ENCODE measurements at regions not wholly inside any gene's neighbourhood (a gene's known extent, or its start where the extent isn't known, plus 50 kb on each side); places are given as distances from the start of the nearest gene placed in this dataset.
"Not testable (repeated sequence)": the region's sequence is repeated elsewhere in the genome, so short reads cannot be mapped to it uniquely, and the experiment has no call there.

GRCh38 chr6:30814146-30815040, 69.9 kb upstream of the DDR1 start:
- intact Hi-C loops (cut with micrococcal nuclease; ENCODE audit: unreplicated experiment), result no loop called here
- H2AFZ ChIP-seq (ENCODE audit: low read length), result no peak overlapping the region
- POLR2A ChIA-PET, result no interaction called here

GRCh38 chr6:30813631-30814145, 69.3 kb upstream of the IER3 start:
- Histone ChIP-seq H3K9me2 (ENCODE audit: insufficient read depth, low read length) (no peaks in the 10 kb centered on the region), H3K4me1 (ENCODE audit: insufficient read depth, low read length, poor library complexity, severe bottlenecking) (peaks cover 42% of the 10 kb centered on the region), H3K4me3 (ENCODE audit: low read depth, low read length, poor library complexity, severe bottlenecking) (no peak overlapping the region), H3K36me3 (ENCODE audit: insufficient read depth, low read length) (no peaks in the 10 kb centered on the region), H3K9me3 (ENCODE audit: low read length) (no peaks in the 10 kb centered on the region), H4K20me1 (ENCODE audit: insufficient read depth, low read length) (no peaks in the 10 kb centered on the region), H3K79me2 (ENCODE audit: insufficient read depth, low read depth, low read length) (no peaks in the 10 kb centered on the region), H3K27ac (ENCODE audit: low read depth, low read length, poor library complexity, severe bottlenecking) (no peak overlapping the region), H3K4me2 (ENCODE audit: low read length) (no peak overlapping the region), H2AFZ (ENCODE audit: low read length) (no peak overlapping the region)
- intact Hi-C loops (cut with micrococcal nuclease; ENCODE audit: unreplicated experiment), result no loop called here
- BruUV-seq (replicated peaks), result no TSS peak
- POLR2A ChIA-PET, result no interaction called here
- TF ChIP-seq EZH2phosphoT487 (IDR thresholded peaks at IDR 0.05; ENCODE audit: borderline replicate concordance, low read depth, low read length) (no peak), CTCF (conservative IDR thresholded peaks at IDR 0.05; ENCODE audit: low read length) (no peak)
- CTCF ChIA-PET (ENCODE audit: unreplicated experiment), result no interaction called here
- DNase-seq (ENCODE audit: low spot score), result no peak

More at GRCh38 chr6:30814146-30815040, 69.9 kb upstream of the DDR1 start:
- no TSS peak for BruUV-seq (replicated peaks)
- no peak for DNase-seq (ENCODE audit: low spot score)
- Histone ChIP-seq H3K27ac (ENCODE audit: low read depth, low read length, poor library complexity, severe bottlenecking) (no peak overlapping the region), H3K36me3 (ENCODE audit: insufficient read depth, low read length) (no peaks in the 10 kb centered on the region), H3K4me3 (ENCODE audit: low read depth, low read length, poor library complexity, severe bottlenecking) (no peak overlapping the region), H3K4me2 (ENCODE audit: low read length) (no peak overlapping the region), H3K79me2 (ENCODE audit: insufficient read depth, low read depth, low read length) (no peaks in the 10 kb centered on the region), H3K9me3 (ENCODE audit: low read length) (no peaks in the 10 kb centered on the region), H3K9me2 (ENCODE audit: insufficient read depth, low read length) (no peaks in the 10 kb centered on the region), H3K4me1 (ENCODE audit: insufficient read depth, low read length, poor library complexity, severe bottlenecking) (peaks cover 35% of the 10 kb centered on the region), H4K20me1 (ENCODE audit: insufficient read depth, low read length) (no peaks in the 10 kb centered on the region)
- CTCF ChIA-PET (ENCODE audit: unreplicated experiment), result no interaction called here
- TF ChIP-seq EZH2phosphoT487 (IDR thresholded peaks at IDR 0.05; ENCODE audit: borderline replicate concordance, low read depth, low read length), result no peak
- no peak for TF ChIP-seq CTCF (conservative IDR thresholded peaks at IDR 0.05; ENCODE audit: low read length)

GRCh38 chr6:30810813-30811339, 66.5 kb upstream of the IER3 start:
- Histone ChIP-seq H3K79me2 (ENCODE audit: insufficient read depth, low read depth, low read length) (no peaks in the 10 kb centered on the region), H3K36me3 (ENCODE audit: insufficient read depth, low read length) (no peaks in the 10 kb centered on the region), H3K4me2 (ENCODE audit: low read length) (peak overlapping the region; percentile 41), H2AFZ (ENCODE audit: low read length) (peak overlapping the region; percentile 9; the same call in 1 of the 2 replicates), H3K9me2 (ENCODE audit: insufficient read depth, low read length) (no peaks in the 10 kb centered on the region), H4K20me1 (ENCODE audit: insufficient read depth, low read length) (no peaks in the 10 kb centered on the region), H3K4me3 (ENCODE audit: low read depth, low read length, poor library complexity, severe bottlenecking) (no peak overlapping the region), H3K9me3 (ENCODE audit: low read length) (no peaks in the 10 kb centered on the region), H3K4me1 (ENCODE audit: insufficient read depth, low read length, poor library complexity, severe bottlenecking) (peaks cover 42% of the 10 kb centered on the region), H3K27ac (ENCODE audit: low read depth, low read length, poor library complexity, severe bottlenecking) (no peak overlapping the region)
- no TSS peak for BruUV-seq (replicated peaks)
- DNase-seq (ENCODE audit: low spot score), result no peak
- TF ChIP-seq EZH2phosphoT487 (IDR thresholded peaks at IDR 0.05; ENCODE audit: borderline replicate concordance, low read depth, low read length) (no peak), CTCF (conservative IDR thresholded peaks at IDR 0.05; ENCODE audit: low read length) (no peak)
- intact Hi-C loops (cut with micrococcal nuclease; ENCODE audit: unreplicated experiment), result no loop called here
- CTCF ChIA-PET (ENCODE audit: unreplicated experiment), result no interaction called here
- POLR2A ChIA-PET, result interaction anchor here (0.7 kb wide), 1 partner anchor 12 kb away, joined by 3 read pairs; no protein-coding TSS in a partner anchor

- H3K79me2 ChIP-seq (ENCODE audit: insufficient read depth, low read depth, low read length); DNase-seq (ENCODE audit: low spot score); H4K20me1 ChIP-seq (ENCODE audit: insufficient read depth, low read length); H3K9me2 ChIP-seq (ENCODE audit: insufficient read depth, low read length); H3K36me3 ChIP-seq (ENCODE audit: insufficient read depth, low read length); BruUV-seq (replicated peaks); H3K27ac ChIP-seq (ENCODE audit: low read depth, low read length, poor library complexity, severe bottlenecking); H3K9me3 ChIP-seq (ENCODE audit: low read length); intact Hi-C loops (cut with micrococcal nuclease; ENCODE audit: unreplicated experiment); CTCF ChIA-PET (ENCODE audit: unreplicated experiment); H3K4me2 ChIP-seq (ENCODE audit: low read length); POLR2A ChIA-PET; H3K4me3 ChIP-seq (ENCODE audit: low read depth, low read length, poor library complexity, severe bottlenecking); H2AFZ ChIP-seq (ENCODE audit: low read length): not testable (repeated sequence)
- peaks cover 35% of the 10 kb centered on the region for H3K4me1 ChIP-seq (ENCODE audit: insufficient read depth, low read length, poor library complexity, severe bottlenecking)
Measured at GRCh38 chr6:30807566-30807965, 63.2 kb upstream of the IER3 start.
